ENCODE measurements at regions not wholly inside any gene's neighbourhood (a gene's known extent, or its start where the extent isn't known, plus 50 kb on each side); places are given as distances from the start of the nearest gene placed in this dataset.

DNA sequence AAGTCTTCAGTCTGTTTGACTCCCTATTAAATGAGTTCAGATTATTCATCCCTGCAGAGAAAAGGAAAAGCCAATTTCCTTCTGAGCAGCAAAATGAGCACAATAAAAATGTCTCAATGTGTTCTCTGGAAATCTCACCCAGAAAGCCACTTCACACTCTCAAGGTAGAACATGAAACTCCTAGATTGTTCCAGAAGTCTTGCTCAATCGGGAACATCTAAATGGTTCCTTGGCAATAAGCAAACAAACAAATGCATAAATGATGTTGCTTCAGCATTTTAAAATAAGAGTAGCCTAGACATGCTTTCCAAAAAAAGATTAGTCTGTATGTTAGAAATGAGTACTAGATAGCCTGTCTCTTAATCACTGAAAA lies 59.7 kb upstream of the TNFRSF19 start:
- Mint-ChIP-seq H3K4me1 (peaks cover 32% of the 10 kb centered on the region), H3K27ac (no peak overlapping the region), H3K27me3 (ENCODE audit: low read depth) (no peaks in the 10 kb centered on the region; the same call in 1 of the 2 replicates), H3K36me3 (no peaks in the 10 kb centered on the region), H3K4me3 (no peak overlapping the region), H3K9me3 (no peaks in the 10 kb centered on the region)
- DNase-seq (ENCODE audit: low spot score), result no peak
- ChIA-PET CTCF (no interaction called here), POLR2A (no interaction called here)
- no peak for ATAC-seq
- TF ChIP-seq KAT7 (CRISPR knock-in tag; IDR thresholded peaks at IDR 0.05; ENCODE audit: borderline replicate concordance) (no peak), ELF4 (CRISPR knock-in tag; IDR thresholded peaks at IDR 0.05; ENCODE audit: low read depth) (no peak), E2F4 (CRISPR knock-in tag; IDR thresholded peaks at IDR 0.05; ENCODE audit: borderline replicate concordance, low read depth) (no peak), NR2C2 (CRISPR knock-in tag; IDR thresholded peaks at IDR 0.05) (no peak), CBFB (CRISPR knock-in tag; IDR thresholded peaks at IDR 0.05; ENCODE audit: low read depth) (no peak)

DNA sequence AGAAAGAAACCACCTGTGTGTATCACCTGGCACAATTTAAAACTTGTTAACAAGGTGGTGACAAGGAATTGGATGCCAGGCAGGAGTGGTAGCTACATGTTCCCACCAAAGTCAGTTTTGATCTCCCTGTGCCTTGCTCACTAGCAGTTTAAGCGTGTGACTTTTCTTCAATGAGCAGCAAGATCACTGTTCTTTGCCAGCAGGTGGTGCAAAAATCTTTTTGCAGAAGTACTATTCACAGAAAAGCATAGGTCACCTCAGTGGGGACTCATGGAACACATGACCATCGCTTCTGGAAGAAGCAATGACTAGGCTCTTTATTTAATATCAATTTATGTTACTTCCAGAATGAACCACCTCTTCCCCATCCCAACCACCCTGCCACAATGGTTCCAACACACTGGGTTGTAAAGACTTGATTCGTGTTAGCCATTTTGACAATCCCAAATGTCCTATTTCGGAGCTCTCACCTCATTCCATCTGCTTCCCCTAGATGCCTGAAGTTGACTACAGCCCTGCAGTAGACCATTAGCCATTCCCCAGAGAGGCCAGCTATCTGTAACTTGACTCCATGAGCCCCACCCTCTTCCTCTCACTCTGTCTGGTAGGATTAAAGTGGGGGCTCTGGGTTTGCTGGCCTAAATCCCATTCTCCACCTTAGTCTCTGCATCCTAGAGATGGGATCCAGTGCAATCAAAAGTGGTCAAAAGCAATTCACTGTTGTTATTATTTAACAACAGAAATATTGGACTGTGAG lies 59.1 kb upstream of the TNFRSF19 start:
- no peak overlapping the region for H3K4me3 Mint-ChIP-seq
- ATAC-seq, result peak; percentile 90
- DNase-seq (ENCODE audit: low spot score), result peak; percentile 17
- no peaks in the 10 kb centered on the region; the same call in 1 of the 2 replicates for H3K27me3 Mint-ChIP-seq (ENCODE audit: low read depth)
- H3K4me1 Mint-ChIP-seq, result peaks cover 32% of the 10 kb centered on the region
- no peak overlapping the region for H3K27ac Mint-ChIP-seq
- ChIA-PET CTCF (interaction anchor here (0.6 to 0.9 kb wide), 2 partner anchors 10 to 37 kb away, joined by 3 read pairs; no protein-coding TSS in a partner anchor), POLR2A (no interaction called here)
- H3K9me3 Mint-ChIP-seq, result no peaks in the 10 kb centered on the region
- no peaks in the 10 kb centered on the region for H3K36me3 Mint-ChIP-seq
- TF ChIP-seq NR2C2 (CRISPR knock-in tag; IDR thresholded peaks at IDR 0.05) (no peak), SP1 (CRISPR knock-in tag; conservative IDR thresholded peaks at IDR 0.05) (no peak), MYBL2 (CRISPR knock-in tag; IDR thresholded peaks at IDR 0.05) (no peak), FOXJ3 (CRISPR knock-in tag; IDR thresholded peaks at IDR 0.05; ENCODE audit: borderline replicate concordance) (no peak)
- TF ChIP-seq, protein P1, sequence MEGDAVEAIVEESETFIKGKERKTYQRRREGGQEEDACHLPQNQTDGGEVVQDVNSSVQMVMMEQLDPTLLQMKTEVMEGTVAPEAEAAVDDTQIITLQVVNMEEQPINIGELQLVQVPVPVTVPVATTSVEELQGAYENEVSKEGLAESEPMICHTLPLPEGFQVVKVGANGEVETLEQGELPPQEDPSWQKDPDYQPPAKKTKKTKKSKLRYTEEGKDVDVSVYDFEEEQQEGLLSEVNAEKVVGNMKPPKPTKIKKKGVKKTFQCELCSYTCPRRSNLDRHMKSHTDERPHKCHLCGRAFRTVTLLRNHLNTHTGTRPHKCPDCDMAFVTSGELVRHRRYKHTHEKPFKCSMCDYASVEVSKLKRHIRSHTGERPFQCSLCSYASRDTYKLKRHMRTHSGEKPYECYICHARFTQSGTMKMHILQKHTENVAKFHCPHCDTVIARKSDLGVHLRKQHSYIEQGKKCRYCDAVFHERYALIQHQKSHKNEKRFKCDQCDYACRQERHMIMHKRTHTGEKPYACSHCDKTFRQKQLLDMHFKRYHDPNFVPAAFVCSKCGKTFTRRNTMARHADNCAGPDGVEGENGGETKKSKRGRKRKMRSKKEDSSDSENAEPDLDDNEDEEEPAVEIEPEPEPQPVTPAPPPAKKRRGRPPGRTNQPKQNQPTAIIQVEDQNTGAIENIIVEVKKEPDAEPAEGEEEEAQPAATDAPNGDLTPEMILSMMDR (IDR thresholded peaks at IDR 0.05), result no peak

- no peak for ATAC-seq
- CTCF ChIA-PET, result interaction anchor here (0.7 to 2.1 kb wide), 13 partner anchors 9 to 1055 kb away, joined by 3 to 9 read pairs (median 4); partner anchors contain the start of gene TNFRSF19
These were observed 57.3 kb upstream of the TNFRSF19 start for GRCh38 chr13:23512762-23513395.

More at GRCh38 chr13:23512762-23513395, 57.3 kb upstream of the TNFRSF19 start:
- H3K27ac Mint-ChIP-seq, result no peak overlapping the region
- no peak for DNase-seq (ENCODE audit: low spot score)
- H3K27me3 Mint-ChIP-seq (ENCODE audit: low read depth), result no peaks in the 10 kb centered on the region; the same call in 1 of the 2 replicates
- no peaks in the 10 kb centered on the region for H3K36me3 Mint-ChIP-seq
- POLR2A ChIA-PET, result no interaction called here
- H3K9me3 Mint-ChIP-seq, result no peaks in the 10 kb centered on the region
- TF ChIP-seq, protein P1 (IDR thresholded peaks at IDR 0.05), result peak; percentile 24; the same call in 1 of the 2 replicates
- TF ChIP-seq, protein P2, sequence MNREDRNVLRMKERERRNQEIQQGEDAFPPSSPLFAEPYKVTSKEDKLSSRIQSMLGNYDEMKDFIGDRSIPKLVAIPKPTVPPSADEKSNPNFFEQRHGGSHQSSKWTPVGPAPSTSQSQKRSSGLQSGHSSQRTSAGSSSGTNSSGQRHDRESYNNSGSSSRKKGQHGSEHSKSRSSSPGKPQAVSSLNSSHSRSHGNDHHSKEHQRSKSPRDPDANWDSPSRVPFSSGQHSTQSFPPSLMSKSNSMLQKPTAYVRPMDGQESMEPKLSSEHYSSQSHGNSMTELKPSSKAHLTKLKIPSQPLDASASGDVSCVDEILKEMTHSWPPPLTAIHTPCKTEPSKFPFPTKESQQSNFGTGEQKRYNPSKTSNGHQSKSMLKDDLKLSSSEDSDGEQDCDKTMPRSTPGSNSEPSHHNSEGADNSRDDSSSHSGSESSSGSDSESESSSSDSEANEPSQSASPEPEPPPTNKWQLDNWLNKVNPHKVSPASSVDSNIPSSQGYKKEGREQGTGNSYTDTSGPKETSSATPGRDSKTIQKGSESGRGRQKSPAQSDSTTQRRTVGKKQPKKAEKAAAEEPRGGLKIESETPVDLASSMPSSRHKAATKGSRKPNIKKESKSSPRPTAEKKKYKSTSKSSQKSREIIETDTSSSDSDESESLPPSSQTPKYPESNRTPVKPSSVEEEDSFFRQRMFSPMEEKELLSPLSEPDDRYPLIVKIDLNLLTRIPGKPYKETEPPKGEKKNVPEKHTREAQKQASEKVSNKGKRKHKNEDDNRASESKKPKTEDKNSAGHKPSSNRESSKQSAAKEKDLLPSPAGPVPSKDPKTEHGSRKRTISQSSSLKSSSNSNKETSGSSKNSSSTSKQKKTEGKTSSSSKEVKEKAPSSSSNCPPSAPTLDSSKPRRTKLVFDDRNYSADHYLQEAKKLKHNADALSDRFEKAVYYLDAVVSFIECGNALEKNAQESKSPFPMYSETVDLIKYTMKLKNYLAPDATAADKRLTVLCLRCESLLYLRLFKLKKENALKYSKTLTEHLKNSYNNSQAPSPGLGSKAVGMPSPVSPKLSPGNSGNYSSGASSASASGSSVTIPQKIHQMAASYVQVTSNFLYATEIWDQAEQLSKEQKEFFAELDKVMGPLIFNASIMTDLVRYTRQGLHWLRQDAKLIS (CRISPR knock-in tag; IDR thresholded peaks at IDR 0.05; ENCODE audit: borderline replicate concordance), result no peak
- H3K4me3 Mint-ChIP-seq, result no peak overlapping the region
- H3K4me1 Mint-ChIP-seq, result peaks cover 22% of the 10 kb centered on the region

All from WTC11 (cell line).